Fibroblast of mammary gland (primary cell): ENCODE measurements at regions not wholly inside any gene's neighbourhood (a gene's known extent, or its start where the extent isn't known, plus 50 kb on each side); places are given as distances from the start of the nearest gene placed in this dataset.

Source experiments
- DNase-seq: peaks from one replicate; pipeline ENCODE4 v3.0.0-alpha.2; 2010; ENCODE audit warnings: low read depth
- H3K4me3 ChIP-seq: 2 replicates; pipeline ENCODE4 v1.5.1; 2011; ENCODE audit warnings: low read depth, mild to moderate bottlenecking, low read length, moderate library complexity; ENCODE audit not compliant: control insufficient read depth
- CTCF ChIP-seq: conservative IDR thresholded peaks from 2 replicates; pipeline ENCODE4 v1.5.1; 2011; ENCODE audit warnings: low read depth, low read length, inconsistent platforms; ENCODE audit not compliant: control insufficient read depth, insufficient read depth

DNA sequence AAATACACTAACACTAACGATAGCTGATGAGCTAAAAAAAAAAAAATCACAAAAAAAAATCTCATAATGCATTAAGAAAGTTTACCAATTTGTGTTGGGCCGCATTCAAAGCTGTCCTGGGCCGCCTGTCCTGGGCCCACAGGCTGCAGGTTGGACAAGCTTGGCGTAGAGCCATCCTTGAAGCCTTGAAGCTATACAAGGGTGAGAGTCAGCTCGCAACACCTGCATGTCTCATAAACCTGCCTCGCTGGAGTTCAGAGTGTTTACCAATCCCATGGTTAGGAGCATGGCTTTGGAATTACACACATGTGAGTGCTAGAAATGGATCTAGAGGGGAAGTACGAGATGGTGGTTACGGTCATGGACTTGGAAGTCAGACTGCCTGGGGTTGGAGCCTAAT lies 453.7 kb downstream of the INSC start:
- no peak for DNase-seq
- TF ChIP-seq CTCF: no peak
- no peak overlapping the region for H3K4me3 ChIP-seq

GRCh38 chr11:15569305-15570025 lies 454.7 kb downstream of the INSC start:
- H3K4me3 ChIP-seq: no peak overlapping the region
- TF ChIP-seq CTCF: no peak
- DNase-seq: no peak

DNA sequence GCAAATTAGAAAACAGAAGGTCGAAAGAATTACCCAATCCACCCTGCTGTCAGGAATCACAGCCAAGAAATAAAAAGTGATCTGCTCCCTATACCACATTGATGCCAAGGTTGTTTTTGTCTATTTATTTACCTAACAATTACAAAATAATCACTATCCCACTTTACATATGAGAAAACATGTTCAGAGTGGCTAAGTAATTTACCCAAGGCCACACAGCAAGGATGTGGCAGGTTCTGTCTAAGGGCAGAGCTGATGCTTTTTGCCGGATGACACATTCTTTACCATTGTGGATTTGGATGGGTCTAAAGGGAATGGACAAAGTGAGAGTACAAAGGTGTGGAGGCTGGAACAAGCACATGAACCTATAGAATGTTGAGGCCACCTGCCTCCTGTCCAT lies 460.7 kb downstream of the INSC start:
- no peak for DNase-seq

DNA sequence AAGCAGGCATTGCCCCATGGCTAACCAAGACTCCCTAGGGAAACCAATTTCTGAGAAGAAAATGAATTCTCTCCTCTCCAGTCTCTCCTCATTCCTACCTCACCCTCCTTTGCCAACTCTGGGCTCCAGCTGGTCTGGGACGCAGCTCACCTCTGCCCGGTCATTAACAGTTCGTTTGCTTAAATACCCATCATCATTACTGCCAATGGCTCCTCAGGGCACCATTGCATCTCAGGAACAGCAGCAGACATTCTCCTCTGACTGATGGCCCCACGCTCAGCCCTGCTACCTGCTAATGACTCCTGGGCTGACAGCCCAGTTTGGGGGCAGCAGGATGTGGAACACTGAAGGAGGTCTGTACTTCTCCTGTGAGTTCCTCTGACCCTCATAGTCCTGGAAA lies 462.0 kb downstream of the INSC start:
- TF ChIP-seq CTCF: no peak
- no peak overlapping the region for H3K4me3 ChIP-seq
- DNase-seq: no peak

More for the DNA sequence above, 460.7 kb downstream of the INSC start:
- no peak for TF ChIP-seq CTCF
- no peak overlapping the region for H3K4me3 ChIP-seq

GRCh38 chr11:15577519-15577918 lies 462.8 kb downstream of the INSC start:
- no peak for TF ChIP-seq CTCF
- no peak overlapping the region for H3K4me3 ChIP-seq
- DNase-seq: no peak

DNA sequence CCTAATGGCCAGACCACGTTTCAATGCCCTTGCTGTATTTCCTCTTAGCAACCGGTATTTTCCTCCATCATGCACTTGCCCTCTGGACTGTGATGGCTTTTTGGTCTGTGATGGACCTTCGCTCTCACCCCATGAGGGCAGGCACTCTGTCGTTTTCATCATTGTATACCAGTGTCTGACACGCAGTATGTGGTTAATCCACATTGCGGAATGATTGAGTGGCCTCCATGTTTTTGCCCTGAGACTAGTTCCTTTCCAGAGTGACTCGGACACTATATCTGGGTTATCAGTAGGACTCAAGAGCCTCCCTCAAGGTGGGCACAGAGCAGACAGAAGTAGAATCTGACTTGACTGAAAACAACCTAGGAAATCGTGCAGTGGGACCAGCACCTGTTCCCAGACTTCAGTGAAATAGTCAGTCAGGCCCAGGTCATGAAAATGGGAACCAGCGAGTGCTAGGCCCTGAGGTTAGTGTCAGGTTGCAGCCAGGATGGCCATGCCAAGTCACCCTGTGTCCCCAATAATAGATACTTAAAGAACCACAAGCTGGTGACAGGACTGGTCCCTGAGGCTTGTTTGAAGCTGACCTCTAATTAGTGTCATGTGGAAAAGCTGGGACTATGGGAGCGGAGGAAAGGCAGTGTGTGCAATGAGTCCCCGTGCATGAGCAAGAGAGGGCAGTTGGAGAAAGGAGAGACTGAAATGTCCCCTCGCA lies 464.7 kb downstream of the INSC start:
- no peak for TF ChIP-seq CTCF
- DNase-seq: no peak
- H3K4me3 ChIP-seq: no peak overlapping the region
